ENCODE measurements at regions not wholly inside any gene's neighbourhood (a gene's known extent, or its start where the extent isn't known, plus 50 kb on each side); places are given as distances from the start of the nearest gene placed in this dataset.

DNA sequence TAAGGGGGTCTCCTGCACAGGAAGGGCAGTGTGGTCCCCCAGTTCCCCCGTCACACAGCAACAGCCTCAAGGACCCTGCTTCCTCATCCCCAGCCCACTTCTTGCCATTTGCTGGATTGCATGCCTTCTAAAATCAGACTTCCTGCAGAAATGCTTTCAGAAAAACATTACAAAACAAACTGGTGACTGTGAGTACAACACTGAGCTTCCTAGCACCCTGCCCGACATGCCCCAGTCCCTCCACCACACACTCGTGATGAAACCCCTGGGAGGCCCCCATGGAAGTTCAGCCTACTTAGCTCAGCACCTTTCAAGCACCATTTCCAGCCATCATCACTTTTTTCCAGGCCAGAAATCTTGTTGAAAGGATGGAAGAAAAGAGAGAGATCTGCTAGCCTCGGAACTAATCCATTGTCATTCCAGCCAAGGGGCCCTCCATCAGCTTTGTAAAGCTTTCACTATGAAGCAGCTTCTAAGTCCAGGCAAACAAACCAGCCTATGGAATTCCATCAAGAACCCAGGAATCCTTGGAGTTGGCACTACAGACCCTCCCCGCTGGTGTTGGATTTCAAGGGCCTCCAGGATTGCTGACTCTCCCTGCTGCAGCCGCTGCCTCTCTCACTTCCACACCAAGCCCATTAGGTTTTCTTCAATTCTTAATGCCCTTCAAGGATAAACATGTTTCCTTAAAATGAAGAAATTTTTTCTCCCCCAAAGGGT is 114.6 kb downstream of the C5orf15 start:
- no peak for DNase-seq

DNA sequence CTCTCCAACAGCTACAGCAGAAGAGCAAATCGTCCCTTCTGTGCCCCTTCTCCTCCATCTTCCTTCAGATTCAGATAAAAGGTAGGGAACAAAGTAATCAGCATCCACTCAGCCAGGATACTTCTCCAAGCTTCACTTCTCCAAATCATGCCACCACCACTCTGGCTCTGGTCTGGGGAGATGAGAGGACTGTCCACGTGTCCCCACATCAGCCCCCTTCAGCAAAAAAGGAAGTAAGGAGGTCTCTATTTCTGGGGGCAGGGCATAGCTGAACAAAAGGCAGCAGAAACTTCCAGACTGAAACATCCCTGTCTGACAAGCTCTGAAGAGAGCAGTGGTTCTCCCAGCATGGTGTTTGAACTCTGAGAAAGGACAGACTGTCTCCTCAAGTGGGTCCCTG is 116.9 kb downstream of the C5orf15 start:
- no peak for DNase-seq

DNA sequence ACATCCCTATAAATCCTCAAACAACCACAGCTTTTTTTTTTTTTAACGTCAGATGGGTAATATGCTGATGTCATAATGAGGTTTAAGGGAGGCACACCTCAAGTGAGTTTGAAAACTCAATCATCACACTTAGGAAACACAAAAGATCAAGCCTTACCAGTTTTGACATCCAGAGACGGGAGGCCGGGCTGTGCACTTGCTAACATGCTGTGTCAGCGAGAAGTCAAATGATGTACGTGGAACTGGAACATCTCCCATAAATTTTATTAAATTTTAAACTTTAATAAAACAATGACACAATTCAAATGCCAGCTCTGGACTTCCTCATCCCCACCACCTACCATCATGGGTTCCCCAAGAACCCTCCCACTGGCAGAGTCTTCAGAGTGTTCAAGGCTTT is 117.6 kb downstream of the C5orf15 start:
- DNase-seq, result no peak

DNA sequence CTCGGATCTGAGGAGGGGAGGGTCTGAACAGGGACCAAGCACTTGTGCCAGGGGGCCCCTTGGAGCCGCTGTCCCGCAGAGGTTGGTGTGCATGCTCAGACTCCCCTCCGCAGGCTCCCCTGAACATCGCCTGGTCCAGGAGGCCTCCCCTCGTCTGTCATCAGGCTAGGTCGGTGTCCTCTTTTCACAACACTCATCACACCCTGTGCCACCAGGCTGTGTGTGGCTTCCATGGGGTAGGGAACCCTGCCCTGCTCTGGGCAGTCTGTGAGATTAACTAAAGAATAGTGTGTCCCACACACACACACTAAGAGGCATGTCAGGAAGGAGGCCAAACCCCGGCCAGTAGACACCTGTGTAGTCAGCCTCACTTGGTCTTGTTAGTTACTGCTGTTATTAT is 119.3 kb downstream of the C5orf15 start:
- DNase-seq, result no peak

DNA sequence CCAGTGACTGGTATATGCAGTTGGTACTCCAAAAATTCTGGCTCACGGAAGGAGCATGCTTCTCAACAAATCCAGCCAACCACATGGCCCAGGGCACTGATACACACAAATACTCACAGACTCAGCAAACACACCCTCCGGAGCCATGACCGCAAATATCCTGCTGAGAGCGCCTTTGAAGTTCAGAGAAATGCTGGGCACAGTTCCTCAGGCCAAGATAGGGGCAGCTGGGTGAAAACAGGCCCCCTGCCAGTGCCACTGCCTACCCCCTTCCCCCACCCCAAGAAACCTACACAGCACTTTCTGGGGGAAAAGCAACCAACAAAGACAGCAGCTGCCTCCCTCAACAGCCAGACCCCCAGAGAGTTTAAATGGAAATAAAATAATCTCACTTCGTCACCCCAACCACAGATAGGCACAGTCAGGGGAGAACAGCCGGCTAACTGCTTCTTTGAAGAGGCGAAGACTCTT is 120.0 kb downstream of the C5orf15 start:
- no peak for DNase-seq

DNA sequence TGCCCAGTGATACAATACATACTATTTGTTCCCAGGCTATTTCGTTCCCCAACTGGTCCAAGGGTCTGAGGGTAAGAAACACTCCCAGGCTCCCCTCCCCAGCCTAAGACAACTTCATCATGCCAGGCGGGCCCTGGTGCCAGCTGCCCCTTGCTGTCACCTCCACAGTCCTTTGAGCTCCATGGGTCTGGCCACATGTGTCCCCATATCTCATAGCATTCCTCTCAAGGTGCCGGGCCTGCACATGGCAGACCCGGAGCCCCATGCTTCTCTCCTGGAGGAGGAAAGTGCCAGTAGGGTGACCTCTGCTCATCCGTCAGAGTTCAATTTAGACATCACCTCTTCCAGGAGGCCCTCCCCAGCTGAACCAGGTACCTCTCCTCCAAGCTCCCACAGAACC is 120.5 kb downstream of the C5orf15 start:
- no peak for DNase-seq

DNA sequence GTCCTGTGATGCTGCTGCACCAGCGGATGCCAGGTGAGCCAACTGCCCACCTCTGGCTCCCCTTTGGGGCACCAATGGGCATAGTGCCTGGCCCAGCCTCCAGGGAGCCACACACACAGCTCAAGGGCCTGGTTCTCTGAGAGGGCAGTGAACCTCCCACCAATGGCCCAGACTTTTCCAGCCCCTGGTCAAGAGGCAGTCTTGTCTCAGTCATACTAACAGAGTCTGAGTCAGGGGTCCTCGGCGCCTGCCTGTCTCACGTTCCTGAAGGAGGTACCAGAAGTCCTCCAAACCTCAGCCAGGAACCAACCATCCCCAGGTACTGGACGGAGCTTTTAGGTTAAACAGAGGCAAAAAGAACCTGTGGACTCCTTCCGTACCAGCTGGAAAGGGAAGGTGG is 121.1 kb downstream of the C5orf15 start:
- no peak for DNase-seq

DNA sequence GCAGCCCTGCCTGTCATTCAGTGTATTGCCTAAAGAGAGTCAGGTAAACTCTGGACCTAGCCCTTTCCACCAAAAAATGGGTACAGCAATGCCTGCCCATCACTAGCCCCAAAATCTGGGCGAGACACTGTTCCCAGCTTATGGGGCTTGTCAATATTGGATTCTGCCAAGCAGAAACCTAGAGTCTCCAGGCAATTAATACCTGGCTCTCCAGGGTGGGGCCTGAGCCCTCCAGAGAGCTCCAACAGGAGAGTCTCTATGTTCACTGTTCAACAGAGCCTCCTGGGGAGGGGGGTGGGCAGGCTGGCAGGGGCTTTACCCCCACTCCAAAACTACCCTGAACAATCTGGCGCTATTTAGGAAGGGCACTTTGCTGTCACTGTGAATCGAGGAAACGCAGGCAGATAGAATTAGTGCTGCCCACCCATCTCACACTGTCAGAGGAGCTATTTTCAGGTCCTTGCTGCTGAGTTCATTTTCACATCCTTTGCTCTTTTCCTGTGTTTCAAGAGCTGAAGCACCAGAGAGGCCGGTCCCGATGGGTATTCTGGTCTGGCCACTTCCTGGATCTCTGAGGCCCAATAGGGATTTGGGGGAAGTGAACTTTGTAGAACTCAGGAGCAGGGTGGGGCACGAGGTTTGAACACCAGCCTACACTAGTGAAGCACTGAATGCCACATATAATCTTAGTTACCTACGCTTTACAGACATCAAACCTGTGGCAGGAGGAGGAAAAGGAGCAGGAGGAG is 121.8 kb downstream of the C5orf15 start:
- DNase-seq, result no peak

DNA sequence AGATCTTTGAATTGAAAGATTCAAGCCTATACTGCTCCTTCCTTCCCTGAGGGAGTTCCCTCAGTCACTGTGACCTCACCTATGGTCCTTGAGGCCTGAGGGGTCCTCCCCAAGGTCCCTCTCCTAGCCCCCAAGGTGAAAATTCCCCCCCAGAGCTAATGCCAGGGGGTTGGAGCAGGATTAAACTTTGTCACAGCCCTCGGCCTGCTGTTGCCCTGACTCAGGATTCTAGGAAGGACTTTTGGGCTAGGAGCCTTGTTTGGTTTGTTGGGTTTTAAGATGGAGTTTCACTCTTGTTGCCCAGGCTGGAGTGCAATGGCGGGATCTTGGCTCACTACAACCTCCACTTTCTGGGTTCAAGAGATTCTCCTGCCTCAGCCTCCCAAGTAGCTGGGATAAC is 123.2 kb downstream of the C5orf15 start:
- no peak for DNase-seq

DNA sequence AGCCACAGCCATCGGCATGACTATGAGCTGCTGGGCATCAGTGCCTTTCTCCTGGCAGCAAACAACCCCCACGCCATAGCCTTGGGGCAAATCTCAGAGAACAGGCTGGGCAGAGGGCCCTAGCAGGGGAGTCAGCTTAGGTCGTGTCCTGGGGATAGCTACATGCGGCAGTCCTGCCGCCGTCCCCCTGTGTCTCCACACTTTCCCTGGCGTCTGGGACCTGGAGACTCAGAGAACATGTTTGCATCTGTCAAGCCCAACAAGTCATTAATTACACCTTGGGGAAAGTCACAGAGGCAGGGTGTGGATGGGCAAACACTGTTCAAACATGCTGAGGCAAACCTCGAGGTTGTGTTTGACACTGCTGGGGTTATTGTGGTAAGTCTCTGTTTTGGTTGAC is 123.6 kb downstream of the C5orf15 start:
- DNase-seq, result no peak

DNA sequence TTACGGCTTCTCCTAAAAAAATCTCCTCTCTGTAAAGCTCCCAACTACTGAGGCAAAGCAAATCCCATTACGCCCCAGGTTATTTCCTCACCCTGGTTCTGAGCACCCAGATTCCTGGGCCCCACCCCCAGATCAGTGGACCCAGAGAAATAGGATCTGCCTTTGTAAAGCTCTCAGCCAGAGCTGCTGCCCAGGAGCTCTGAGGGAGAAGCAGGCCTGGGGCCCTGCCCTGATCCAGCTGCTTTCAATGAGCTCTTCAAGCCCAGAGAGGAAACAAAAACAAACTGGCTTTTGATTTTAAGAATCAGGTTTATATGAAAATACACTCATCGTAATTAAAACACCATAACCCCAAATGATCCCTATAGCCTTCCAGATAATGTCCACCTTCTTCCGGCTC is 124.5 kb downstream of the C5orf15 start:
- no peak for DNase-seq

DNA sequence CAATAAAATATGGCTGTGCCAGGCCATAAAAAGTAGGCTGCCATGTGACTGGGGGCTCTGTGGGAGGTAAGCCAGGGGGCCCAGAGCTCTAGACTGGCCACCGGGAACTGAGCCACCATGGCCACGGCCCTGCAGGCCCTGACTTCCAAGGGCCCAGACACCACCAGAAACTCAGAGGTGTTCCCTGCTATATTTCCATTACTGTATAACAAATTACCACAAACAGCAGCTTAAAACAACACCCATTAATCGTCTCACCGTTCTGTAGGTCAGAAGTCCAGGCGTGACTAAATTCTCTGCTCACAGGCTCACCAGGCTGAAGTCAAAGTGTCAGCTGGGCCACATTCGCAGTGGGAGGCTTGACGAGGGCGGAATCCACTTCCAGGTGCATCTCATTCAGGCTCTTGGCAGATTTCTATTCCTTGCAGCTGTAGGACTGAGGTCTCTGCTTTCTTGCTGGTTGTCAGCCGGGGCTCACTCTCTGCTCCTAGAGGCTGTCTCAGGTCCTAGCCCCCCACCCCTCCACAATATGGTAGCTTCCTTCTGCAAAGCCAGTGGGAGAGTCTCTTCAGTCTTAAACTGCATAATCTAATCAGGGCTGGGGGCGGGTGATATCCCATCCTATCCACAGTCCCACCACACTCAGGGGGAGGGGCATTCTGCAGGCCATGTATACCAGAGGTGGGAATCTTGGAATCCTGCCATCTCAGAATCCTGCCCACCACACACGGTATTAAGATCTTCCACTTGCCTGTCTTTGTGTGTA is 125.4 kb downstream of the C5orf15 start:
- no peak for DNase-seq

DNA sequence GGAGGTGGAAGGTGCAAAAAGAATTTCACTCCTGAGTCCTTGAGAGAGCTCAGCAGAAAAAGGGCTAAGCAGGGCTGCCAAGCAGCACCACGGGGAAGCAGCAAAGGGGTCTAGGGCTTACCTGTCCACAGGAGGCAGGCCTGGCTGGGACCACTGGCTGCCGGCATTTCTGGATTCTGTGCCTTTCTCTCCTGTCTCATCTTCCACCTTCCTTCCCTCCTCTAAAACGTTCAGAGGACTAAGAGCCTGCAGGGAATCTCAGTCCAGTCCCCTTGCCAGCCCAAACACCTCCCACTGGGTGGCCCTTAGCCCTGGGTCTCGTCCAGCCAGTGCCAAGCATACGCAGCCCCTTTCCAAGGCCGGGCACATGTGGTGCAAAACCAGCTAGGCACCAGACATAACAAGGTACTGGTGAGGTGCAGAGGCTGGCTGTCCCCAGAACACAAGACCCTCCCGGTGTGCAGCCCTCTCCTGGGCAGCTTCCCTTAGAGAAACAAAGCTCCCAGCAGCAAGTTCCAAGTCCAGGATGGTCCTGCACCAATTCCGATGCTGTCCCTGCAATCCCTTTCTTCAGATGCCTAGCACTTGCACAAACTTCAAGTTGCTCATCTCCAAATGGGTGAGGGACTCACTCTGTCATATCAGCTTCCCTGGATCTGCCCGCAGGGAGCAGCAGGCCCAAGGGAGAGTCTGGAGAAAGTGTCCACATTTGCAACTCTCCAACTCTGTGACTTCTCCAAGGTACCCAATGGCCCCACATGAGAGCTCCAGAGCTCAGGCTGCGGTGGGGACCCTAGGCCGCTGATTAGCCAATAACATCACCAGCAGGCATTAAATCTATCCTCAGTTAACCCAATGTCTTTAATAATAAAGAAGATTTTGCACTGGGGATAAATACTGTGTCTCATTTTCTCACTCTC is 126.3 kb downstream of the C5orf15 start:
- DNase-seq, result no peak

DNA sequence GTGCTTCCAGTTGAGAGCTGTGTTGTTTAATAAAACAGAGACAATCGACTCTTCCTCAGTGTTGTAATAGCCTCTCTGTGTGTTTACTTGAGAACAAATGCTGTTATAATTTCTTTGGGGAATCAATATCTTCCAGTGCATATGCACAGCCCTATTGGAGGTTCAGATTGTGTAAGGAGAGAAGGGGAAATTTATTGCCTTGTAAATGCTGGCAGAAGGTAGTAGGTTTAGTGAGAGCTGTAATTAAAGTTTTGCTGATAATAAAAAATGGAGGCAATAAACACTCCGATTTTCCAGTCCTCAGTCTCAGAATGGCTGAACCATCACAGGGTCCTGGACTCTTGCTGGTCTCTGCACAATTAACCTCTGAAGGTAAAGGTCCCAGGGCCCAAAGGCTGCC is 128.3 kb downstream of the C5orf15 start:
- DNase-seq, result no peak

DNA sequence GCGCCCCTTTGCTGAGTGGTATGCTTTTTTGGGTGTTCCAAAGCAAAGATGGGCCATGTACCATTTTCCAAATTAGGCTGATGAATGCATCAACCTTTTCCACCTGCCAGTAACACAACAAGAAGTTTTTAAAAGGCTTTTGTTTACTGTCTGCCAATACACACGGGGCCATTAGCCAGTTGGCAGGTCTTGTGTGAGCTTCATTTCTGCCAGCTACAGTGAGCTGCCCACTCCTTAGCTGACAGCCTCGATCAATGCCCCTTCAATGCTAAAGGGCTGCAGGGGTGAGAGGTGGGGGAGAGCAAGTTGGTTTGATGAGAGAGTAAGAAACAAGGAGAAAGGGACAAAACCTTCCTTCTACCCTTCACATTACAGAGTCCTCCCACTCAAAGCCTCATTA is 128.7 kb downstream of the C5orf15 start:
- DNase-seq, result no peak

DNA sequence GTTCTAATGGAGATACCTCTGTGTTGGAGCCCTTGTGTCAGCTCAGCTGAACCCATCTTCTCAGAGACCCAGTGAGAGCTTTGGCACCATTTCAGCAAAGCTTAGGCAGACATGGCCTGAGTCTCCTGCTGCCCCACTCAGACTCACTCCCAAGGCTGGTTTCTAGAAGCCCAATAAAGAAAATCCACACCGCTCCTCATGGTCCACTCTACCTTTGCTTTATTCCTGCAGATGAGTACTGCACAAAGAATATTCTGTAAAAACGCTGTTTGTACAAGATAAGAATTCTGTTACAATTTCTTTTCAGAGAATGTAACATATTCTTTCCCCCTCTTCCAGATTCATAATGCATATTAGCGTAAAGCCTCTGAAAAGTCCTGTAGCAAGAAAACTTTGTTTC is 129.3 kb downstream of the C5orf15 start:
- DNase-seq, result no peak

DNA sequence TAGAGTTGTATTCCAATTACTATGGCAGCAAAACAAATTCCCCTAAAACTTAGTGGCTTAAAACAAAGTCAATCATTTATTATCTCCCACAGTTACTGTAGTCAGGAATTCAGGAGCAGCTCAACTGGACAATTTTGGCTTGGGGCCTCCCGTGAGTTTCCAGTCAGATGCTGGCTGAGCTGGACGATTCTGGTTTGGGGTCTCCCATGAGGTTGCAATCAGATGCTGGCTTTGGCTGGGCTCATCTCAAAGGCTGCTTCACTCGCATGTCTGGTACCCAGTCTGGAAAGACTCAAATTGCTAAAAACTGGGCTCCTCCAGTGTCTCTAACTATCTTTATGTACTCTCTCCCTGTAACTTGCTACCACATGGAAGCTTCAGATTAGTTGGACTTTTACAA is 130.1 kb downstream of the C5orf15 start:
- no peak for DNase-seq

DNA sequence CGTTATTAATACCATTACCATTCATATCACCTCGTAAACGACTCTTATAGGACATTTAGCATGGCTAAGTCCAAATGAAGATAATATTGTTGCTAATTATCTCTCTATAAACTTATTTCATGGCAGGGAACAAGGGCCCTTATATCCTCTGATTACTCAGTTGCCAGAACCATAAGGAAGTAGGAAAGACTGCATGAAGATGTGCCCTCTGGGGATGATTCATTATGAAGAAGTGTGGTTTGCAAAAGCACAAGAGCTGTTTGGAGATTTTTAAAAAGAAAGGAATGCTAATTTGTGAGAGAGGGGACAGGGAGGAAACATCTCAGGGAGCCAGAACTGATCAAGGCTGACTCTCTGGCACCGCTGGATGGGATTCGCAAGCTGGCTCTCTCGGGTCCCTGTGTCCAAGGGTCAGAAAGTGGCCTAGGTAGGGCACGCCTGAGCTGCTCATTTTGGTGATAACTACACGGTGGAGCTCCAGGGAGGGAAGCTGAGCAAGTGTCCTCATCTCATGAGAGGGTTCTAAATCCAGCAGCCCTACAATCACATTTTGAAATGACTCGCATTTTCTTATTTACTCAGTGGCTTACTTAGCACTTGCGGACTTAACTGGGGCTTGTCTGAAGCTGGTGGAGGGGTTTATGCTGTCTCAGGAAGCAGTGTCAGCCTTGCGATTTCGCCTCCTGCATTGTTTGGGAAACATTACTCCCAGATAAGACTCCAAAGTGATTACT is 136.8 kb downstream of the C5orf15 start:
- DNase-seq, result no peak

DNA sequence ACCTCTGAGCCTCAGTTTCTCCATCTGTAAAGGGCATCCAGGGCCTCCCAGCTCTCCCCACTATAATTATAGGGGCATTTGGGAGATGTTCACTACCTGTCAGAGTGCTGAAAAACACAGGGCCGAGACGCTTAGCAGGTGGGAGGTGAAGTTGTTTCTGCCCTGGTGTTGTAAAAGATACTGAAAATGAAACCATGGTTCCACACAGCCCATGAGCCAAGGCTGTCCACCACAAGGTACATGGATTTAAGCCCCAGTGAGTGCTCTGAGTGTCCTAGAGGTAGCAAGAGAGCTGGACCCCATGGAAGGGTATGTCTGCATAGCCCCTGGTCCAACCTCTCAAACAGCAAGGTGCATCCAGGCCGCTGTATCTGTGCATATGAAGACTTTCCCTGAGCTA is 137.5 kb downstream of the C5orf15 start:
- no peak for DNase-seq

DNA sequence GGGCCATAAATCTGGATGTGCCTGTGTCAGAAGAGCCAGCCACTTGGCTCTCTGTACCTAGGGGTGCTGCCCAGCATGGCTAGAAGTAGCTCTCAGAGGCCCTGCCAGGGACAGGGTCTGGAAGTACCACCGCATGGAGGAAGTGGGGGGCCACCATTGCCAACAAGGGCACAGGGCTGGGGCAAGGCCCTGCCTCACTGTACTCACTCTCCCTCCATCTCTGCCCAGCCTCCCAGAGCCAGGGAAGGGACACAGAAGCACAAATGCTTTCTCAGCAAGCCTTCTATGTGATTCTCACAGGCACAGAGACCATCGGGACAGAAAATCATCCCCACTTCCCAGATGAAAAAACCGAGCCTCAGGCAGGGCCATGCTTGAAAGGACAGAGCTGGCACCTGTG is 138.1 kb downstream of the C5orf15 start:
- DNase-seq, result no peak

DNA sequence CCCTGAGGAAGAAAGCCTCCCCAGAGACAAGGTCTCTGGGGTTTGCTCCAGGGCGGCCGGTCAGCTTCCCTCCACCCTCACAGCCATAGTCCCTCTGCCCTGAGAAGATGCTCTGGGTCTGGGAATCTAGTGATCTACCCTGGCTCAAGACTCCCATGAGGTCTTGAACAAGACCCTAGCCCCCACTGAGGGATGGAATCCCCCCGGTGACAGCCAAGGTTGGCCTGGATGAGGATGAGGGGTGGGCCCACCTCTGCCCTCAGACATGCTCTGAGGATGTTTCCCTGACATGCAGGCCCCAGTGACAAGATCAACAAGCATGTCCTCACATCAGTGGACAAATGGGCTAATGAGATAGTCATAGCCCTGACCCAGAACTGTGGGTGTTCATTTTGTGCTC is 138.6 kb downstream of the C5orf15 start:
- no peak for DNase-seq

DNA sequence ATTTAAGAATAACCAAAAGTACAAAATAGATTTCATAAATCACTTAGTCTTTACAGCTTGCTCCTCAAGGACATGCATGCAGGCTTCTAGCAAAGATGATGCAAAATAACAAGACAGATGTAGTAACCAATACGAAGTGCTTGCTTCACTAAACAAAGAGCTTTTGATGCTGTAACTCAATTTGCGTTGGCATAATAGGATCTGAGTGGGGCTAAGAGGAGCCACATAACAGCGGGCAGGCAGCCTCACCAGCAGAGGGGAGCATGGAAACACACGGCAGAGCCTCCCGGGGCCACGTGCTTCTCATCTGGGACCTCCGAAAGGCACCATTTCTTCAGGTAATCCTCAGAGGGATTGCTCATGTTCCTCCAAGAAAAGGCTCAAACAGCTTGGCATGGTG is 139.7 kb downstream of the C5orf15 start:
- peak; percentile 30 for DNase-seq
